GM18502 (cell line): ENCODE measurements at regions not wholly inside any gene's neighbourhood (a gene's known extent, or its start where the extent isn't known, plus 50 kb on each side); places are given as distances from the start of the nearest gene placed in this dataset.

Experiments used
- ATAC-seq: cut with Tn5 transposase; IDR thresholded peaks from one replicate; pipeline ENCODE4 v1.9.1; 2021; ENCODE audit warnings: mild to moderate bottlenecking; ENCODE audit not compliant: unreplicated experiment, poor library complexity

DNA sequence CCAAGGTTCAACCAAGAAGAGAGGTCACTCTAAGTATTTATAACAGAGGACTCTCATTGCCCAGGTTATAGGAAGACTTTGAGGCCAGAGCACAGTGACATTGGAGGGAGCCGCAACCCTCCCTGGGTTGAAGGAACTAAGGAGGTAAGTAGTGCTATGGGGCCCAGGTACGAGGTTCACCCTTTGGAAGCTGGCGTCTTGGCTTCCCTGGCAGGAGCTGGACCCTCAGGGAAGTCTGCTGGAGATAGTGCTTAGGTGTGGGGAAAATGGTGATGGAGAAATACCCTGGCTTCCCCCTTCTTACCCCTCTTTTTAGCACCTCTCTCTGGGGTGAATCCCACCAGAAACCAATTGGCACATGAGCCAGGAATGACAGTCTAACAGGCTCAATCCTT, 317.9 kb upstream of the ZNF32 start:
- ATAC-seq: no peak

DNA sequence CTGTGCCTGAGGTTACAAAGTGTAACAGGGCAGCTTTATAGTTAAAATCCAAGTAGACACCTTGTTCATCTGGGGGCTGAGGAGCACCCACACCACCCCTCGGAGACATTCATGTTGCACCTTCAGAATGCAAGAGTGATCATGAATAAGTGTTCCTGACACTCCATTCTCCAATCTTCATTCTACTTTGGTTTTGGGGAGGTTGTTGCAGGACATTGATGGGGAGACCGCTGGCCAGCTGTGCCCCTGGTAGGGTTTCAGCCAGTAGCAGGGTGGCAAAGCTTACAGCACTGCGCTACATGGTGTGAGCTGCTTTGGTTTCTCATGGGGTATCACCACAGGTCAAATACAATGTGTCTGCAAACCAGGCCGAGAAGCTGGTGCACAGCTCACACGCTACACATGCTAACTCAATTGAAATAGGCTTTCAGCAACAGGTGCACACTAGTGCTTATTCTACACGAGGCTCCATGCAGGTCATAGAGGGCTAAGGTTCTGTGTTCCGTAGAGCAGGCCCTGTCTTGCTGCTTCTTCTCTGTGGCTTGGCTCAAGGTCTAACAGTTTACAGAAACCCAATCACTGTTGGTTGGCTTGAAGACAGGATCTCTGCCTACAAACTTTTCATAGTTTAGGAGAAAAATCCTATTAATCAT, 317.4 kb upstream of the ZNF32 start:
- ATAC-seq: no peak

DNA sequence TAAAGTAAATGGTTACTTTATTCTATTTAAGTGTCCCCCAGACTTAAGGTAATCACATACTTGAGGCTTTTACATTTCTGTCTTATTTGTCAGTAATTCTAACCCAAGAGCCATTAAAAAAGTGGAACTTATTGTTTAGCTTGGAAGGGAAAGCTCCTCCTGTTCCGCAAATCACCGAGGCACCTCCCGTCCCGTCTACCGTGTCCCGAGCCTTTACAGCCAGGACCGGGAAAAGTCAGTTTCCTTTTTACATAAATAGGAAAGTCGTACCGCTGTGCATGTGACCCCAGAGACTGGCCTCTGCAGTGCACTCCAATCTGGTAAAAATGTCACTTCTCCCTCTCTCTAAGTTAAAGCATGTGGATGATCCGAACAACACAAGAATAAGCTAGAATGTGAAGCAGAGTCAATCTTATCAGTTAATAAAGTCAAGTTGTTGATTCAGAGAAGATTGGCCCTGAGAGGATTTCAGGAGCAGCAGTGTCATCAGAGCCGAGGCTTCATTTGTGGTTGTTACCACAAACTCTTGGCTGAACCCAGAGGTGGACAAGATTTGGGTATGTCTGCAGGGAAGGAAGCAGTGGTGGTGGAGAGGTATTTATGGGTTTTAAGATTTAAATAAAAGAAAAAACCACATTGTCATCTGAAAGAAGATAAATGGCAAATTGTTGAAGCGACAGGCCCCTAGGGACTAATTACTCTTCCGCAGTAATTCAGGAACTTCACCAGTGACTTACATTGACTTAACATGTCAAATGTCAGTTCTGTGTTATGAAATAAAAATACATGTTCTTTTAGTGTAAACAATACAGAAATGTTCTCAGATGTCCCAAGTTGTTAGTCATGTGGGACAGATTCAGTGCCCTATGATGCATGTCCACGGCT, 316.6 kb upstream of the ZNF32 start:
- ATAC-seq: peak; percentile 66

DNA sequence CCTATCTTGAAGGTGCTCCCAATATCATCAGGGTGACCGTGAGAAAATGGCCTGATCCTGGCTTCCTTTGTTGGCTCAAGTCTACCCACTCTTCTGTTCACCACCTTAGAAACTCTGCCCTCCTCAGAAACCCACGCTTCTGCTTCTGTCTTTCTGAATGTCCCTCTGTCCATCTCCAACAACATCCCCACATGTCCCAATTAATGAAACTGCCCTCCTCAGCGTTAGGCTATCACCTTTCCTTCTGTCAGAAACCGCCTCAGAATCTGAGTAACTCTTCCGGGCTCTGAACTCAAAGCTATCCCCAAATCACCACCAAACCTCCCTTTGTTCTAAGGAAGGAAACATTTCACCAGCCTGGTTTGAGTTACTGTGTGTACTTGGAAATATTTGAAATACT, 315.8 kb upstream of the ZNF32 start:
- no peak for ATAC-seq

DNA sequence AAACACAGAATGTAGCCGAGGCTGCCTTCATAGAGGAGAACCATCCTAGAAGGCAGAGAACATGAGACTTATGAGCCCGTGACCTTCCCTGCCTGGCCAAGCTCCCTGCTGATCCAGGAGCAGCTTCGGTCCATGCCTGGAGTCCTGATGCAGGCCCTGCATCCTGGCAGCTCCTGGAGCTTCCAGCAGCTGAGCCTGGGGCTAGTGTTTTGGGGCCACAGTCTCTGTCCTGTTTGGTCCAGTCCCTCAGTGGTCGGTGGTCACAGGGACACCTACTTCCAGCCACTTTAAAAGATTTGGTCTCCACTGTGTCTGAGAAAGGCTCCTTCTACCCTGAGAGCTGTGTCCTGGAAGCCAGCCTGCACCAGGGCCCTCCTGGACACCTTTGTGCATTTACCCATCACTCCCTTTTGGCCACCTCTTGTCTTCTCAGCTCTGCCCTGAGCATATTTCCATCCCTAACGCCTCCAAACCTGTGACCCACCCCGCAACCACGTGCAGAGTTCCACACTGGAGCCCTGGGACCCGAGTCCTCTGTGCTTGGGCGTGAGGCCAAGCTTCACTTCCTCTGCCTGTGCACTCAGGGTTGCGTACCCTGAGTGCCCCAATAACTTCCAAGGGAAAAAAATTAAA, 315.2 kb upstream of the ZNF32 start:
- ATAC-seq: no peak

DNA sequence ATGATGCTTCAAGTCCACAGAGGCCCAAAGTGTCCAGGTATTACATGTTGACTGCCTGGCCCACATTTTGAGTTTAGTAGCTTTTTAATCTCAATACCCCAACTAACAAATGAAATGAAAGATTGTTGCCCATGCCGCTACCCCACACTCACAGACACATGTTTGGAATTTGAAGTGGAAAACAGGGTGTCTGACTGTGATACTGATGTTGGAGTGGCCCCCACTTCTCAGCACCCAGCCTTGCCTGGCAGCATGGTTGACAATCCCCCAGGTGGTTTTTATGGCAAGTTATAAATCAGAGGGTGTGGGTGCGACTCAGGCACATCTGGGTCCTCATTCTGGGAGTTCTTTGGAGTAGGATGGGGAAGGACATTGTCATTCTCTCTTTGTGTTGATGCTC, 314.7 kb upstream of the ZNF32 start:
- no peak for ATAC-seq

DNA sequence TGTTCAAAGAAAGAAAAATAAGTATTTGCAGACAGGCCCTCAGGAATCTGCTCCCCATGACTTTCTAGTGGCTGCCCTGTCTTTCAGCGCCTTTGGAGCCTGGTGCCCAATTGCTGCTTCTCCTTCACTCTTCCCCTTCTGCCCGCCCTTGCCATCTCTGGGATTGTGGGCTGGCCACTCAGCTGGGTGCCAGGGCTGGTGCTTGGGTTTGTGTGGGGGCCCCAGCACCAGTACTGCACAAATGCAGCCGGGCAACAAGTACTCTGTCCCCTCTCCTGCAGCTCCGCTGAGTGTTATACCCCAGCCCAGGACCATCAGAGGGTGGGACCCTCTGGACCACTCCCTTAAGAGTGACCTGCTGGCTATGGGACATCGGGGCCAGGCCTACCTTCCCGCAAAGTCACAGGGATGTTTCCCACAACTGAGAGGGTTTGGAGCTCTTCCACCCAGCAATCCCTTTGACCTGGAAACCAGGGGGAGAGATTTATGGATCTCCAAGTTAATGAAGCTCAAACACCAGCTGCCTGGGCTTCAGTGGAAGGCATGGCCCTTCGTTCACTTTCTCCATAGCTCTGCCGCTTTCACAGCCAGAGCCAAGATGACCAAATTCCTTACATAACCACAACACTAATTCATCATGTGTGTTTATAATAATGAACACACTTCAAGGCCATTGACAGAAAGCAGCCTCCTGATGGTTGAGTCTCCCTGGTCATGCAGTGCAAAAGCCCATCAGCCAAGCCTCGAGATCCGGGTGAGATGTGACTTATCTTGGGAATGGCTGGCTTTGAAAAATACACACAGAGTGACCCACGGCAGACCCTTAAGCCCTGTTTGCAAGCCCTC, 313.9 kb upstream of the ZNF32 start:
- ATAC-seq: no peak

DNA sequence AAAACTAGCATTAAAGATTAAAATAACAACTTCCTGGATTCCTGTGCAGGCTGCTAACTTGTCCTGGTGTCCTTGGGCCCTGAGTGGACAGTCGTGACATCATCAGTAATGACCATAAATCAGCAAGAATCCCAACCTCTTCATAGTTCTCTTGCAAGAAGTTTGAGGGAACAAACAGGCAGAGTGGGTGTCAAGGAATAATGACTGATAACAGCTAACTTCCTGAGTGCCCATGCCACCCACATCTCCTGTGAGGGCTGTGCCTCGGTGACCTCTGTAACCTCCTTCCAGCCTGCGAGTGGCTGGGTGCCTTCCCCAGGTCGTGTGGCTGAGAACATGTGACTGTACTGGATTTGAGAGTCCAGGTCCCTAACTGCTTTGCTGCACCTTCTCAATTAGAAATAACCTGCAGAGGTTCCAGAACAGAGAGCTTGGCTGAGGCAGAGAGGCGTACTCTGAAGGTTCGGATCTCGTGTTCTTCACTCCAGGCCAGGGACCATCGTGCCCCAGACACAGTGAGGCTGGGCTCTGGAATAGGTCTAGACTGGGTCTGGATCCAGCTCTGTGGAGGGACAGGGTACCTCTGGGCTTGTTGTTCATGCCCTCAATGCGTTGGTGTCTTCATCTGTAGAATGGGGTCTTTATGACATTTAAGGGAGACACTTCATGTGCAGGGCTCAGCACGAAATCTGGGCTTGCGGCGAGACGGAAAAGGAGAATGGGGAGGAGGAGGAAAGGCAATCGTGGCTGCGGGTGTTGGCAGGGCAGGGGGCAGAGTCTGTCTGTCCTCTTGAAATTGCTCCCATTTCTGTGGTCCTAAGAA, 313.1 kb upstream of the ZNF32 start:
- no peak for ATAC-seq

DNA sequence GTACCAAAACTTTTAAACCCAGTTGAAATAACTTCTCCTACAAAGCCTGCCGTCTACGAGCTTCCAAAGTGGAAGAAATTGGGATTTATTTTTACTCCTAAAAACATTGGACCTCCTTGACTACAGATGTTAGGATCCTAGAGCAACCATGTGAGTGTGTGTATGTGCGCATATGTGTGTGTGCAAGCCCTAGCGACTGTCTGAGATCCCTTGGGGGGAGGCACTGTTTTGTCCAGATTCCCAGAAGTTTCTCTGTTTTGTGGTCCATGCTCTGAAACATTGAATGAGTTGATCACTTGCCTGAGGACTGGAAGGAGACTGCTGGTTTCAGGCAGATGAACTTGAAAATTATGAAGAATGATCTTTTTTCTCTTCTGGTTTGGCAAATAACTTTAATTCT, 312.3 kb upstream of the ZNF32 start:
- ATAC-seq: no peak

DNA sequence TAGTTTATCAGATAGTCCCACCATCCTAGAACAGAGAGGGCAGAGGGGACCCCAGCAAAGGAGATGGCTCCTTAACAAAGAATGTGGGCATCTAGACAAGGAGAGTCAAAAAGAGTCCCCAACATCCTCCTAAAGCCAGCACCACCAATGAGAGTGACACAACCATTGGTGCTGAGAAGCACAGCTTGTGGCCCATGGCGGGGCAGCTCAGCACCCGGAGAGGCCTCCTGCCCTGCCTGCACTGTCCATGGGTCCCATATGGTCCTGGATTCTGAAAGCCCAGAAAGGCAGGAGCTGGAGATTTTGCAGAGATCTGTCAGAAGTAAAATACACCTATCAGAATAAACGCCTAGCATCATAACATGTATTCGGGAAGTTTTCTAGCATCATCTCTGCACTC, 311.8 kb upstream of the ZNF32 start:
- no peak for ATAC-seq

DNA sequence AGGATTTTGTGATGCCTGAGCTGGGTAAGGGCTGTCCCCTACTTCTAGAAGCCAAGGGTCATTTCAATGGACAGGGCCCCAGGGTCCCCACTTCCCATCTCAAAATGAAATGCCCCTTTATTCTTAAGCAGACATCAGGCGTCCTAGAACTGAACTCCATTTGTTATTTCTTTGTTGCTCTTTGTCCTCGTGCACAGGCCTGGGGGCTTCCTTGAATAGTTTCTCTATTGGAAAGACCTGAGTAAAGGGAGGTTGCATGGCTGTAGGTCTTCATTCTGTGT, 311.4 kb upstream of the ZNF32 start:
- no peak for ATAC-seq

DNA sequence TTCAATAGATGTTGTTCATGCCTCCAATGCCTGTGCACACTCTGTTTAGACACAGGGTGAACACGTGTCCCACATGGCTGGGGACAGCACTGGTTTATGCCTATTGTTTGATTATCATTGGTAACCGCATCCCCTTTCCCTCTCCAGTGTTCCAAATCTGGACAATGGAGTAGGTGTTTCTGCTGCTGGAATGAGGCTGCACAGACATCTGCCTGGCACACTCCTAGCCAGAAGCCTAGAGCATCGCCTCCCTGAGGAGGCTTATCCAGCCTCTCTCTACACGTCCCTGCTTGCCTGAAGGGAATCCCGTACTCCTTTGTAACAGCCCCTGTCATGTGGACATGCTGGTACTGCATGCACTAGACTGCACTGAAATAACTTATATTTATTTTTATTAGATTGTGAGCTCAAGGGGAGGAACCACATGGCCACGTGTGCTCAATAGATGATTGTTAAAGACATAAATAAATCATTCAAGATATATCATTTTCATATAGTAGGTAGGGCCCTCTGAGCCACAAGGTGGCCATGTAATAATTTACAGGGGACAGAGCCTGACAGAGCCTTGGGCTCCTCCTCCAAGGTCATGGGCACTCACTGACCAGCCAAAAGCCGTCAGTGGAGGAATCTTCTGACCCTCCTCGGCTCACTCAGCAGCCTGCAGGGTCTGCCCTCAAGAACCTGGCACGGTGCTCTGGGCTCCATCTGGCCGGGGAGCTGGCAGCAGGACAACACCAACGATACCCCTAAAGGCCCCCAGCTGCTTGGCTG, 310.9 kb upstream of the ZNF32 start:
- no peak for ATAC-seq

DNA sequence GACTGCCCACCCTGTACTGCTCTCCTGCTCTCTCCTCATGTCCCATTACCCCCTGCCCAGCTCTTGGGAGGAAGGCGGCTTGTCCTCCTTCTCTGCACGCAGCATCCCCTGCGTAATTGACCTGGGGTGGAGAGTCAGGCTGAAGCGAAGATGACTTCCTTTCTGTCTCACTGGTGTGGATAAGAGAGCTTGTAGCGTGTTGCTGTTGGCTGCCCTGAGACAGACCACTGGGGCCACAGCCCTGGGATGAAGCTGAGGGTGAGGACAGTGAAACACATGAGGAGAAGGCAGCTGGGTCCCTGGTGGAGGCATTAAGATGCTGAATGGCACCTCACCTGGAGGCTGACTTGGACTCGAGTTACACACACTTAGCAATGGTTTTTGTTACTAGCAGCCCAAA, 310.3 kb upstream of the ZNF32 start:
- ATAC-seq: no peak

DNA sequence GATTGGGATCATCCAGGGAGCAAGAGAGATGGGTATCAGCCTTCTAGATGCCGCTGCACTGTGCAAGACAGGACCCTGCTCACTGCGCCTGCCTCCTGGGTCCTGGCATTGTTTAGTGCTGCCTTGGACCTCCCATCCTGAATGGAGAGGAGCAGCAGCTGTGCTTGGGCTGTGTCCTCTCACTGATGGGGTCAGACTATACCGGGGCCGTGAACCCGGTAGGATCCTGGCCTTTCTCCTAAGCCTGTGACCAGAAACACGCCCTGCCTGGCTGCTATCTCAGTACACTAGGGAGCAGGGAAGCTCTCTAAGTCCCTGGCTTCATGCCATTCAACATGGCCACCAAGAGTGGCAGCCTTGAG, 309.4 kb upstream of the ZNF32 start:
- ATAC-seq: no peak

DNA sequence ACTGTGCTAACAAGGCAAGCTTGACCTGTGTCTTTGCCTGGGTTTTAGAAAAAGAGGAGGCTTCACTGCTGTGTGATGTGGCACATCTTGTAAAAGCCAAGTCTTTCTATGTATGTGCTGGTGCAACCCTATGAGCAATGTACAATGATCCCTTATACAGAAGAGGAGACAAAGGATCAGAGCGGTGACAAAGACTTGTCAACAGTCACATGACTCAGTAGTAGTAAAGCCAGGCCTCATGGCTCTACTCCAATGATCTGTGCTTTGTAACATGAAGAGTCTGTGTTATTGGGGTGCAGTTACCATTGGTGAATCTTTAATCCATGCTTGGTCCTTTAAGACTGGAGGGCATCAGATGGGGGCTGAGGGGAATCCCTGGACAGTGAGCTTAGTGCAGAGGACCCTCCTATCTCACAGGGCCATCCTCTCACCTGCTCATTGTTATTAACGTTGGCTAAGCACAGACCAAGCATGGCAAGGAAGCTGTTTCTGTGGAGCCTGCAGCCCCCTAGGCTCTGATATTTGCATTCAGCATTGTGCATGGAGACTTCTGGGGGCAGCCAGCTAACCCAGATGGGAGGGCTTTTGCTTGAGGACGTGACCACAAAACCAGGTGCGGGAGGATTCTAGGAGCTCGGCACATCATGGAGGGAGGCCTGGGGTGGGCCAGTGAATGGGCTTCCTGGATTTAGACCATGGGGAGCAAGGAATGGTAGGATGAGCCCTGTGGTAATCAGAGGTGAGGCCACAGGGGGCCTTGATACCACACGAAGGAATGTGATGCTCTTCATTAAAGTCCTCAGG, 308.8 kb upstream of the ZNF32 start:
- no peak for ATAC-seq

DNA sequence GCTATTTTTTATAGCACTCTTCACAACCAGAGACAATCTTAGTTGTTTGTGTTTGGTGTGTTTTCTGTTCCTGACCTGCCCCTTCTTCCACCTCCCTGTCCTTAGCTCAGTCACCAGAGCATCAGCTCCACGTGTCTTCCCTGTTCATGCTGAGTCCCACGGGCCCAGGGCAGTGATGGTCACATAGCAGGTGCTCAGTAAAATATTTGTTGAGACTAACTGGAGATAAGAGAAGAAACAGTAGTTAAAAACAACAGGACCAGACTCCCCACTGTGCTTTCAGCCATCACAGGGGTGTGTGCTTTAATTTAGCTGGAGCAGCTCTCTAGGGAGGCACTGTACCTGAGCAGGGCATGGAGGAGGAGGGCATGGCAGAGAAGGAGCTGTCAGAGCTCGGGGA, 307.3 kb upstream of the ZNF32 start:
- no peak for ATAC-seq

DNA sequence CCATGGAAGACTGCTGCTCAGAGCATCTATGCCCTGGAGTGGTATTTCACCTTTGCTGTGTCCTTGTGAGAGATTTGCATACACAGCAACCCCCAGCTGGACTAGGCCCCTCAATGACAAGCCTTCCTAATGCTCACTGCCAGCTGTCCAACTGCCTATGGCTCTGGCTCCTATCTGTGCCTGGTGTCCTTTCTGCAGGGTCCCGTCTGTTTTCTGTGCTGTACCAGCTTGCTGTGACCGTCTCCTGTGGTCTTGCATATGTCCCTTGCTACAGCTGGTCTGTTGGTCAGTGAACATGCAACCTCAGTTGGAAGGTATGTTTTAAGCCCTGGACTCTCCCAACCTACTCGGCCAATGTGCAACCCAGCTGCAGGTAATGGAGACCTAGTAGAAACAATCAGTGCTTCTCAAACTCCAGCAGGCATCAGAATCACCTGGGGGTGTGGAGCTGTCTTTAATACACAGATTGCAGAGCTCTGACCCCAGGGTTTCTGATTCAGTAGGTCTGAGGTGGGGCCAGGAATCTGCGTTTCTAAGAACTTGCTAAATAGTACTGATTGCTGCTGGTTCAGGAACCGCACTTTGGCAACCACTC, 306.4 kb upstream of the ZNF32 start:
- no peak for ATAC-seq

DNA sequence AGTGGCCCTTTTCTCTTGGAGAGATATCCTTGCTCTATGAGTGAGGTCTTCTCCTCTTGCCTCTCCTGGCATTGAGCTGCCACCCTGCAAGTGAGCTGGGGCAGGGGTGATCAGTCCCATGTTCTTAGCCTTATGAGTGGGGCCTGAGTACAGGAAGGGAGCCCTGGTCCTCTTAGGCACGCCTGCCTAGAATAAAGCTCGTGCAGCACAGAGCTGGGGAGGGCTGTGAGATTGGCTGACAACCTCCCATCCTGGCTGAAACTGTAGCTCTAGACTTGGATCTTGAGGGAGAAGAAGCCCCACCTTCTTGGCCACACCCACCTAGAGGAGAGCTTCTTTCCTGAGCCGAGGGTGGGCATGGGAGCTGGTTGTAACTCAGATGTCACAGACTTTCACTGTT, 305.0 kb upstream of the ZNF32 start:
- ATAC-seq: no peak
